ENCODE measurements at regions not wholly inside any gene's neighbourhood (a gene's known extent, or its start where the extent isn't known, plus 50 kb on each side); places are given as distances from the start of the nearest gene placed in this dataset.

- H4K20me1 ChIP-seq (ENCODE audit: control insufficient read depth, extremely low read depth, insufficient read depth, low read length), result no peaks in the 10 kb centered on the region
- no peaks in the 10 kb centered on the region for H3K79me2 ChIP-seq (ENCODE audit: control insufficient read depth, insufficient read depth, low read length)
- no peak overlapping the region for H3K4me2 ChIP-seq (ENCODE audit: control insufficient read depth, extremely low read depth, insufficient read depth, low read depth, low read length)
- TF ChIP-seq CTCF (optimal IDR thresholded peaks at IDR 0.05 in 1 of 3, IDR thresholded peaks at IDR 0.05 in 1 of 3, conservative IDR thresholded peaks at IDR 0.05 in 1 of 3; ENCODE audit: extremely low read depth in 1 of 3, insufficient read depth in 2 of 3, low read length in 3 of 3) (no peak), EZH2 (IDR thresholded peaks at IDR 0.05; ENCODE audit: low read length) (no peak)
- no peaks in the 10 kb centered on the region for H3K9me3 ChIP-seq (ENCODE audit: control insufficient read depth, low read depth, low read length)
- no peaks in the 10 kb centered on the region for H3K27me3 ChIP-seq (ENCODE audit: control insufficient read depth, extremely low read depth, insufficient read depth, low read length)
- dilution Hi-C loops (cut with MboI; ENCODE audit: extremely low pct_ligation_motif_present, low sequenced_read_pairs), result no loop called here
- no peaks in the 10 kb centered on the region for H3K4me1 ChIP-seq (ENCODE audit: control insufficient read depth, extremely low read depth, insufficient read depth, low read length)
- no peaks in the 10 kb centered on the region for H3K9me1 ChIP-seq (ENCODE audit: control insufficient read depth, extremely low read depth, insufficient read depth, low read length)
- no peaks in the 10 kb centered on the region for H3K36me3 ChIP-seq (ENCODE audit: control insufficient read depth in 2 of 2, extremely low read depth in 1 of 2, insufficient read depth in 2 of 2, low read length in 2 of 2)
- no peak overlapping the region for H3K27ac ChIP-seq (ENCODE audit: control insufficient read depth, insufficient read depth, low read length)
- no peak overlapping the region for H3K9ac ChIP-seq (ENCODE audit: control insufficient read depth, extremely low read depth, insufficient read depth, low read length)
- no peak overlapping the region for H2AFZ ChIP-seq (ENCODE audit: control insufficient read depth, low read length)
- DNase-seq (ENCODE audit: low read depth, low spot score), result no peak
- no peak for FAIRE-seq
- no peak overlapping the region for H3K4me3 ChIP-seq (ENCODE audit: control insufficient read depth in 2 of 3, extremely low read depth in 1 of 3, insufficient read depth in 2 of 3, low read depth in 1 of 3, low read length in 3 of 3)
Observed at GRCh38 chr10:28778524-28778923, 101.2 kb downstream of the BAMBI start.

GRCh38 chr10:28781296-28781695 is 104.0 kb downstream of the BAMBI start:
- Histone ChIP-seq H2AFZ (ENCODE audit: control insufficient read depth, low read length) (no peak overlapping the region), H3K9me1 (ENCODE audit: control insufficient read depth, extremely low read depth, insufficient read depth, low read length) (no peaks in the 10 kb centered on the region), H3K9me3 (ENCODE audit: control insufficient read depth, low read depth, low read length) (no peaks in the 10 kb centered on the region), H3K4me3 (ENCODE audit: control insufficient read depth in 2 of 3, extremely low read depth in 1 of 3, insufficient read depth in 2 of 3, low read depth in 1 of 3, low read length in 3 of 3) (no peak overlapping the region), H4K20me1 (ENCODE audit: control insufficient read depth, extremely low read depth, insufficient read depth, low read length) (no peaks in the 10 kb centered on the region), H3K4me1 (ENCODE audit: control insufficient read depth, extremely low read depth, insufficient read depth, low read length) (no peaks in the 10 kb centered on the region), H3K9ac (ENCODE audit: control insufficient read depth, extremely low read depth, insufficient read depth, low read length) (no peak overlapping the region), H3K36me3 (ENCODE audit: control insufficient read depth in 2 of 2, extremely low read depth in 1 of 2, insufficient read depth in 2 of 2, low read length in 2 of 2) (no peaks in the 10 kb centered on the region), H3K27me3 (ENCODE audit: control insufficient read depth, extremely low read depth, insufficient read depth, low read length) (no peaks in the 10 kb centered on the region), H3K4me2 (ENCODE audit: control insufficient read depth, extremely low read depth, insufficient read depth, low read depth, low read length) (no peak overlapping the region), H3K27ac (ENCODE audit: control insufficient read depth, insufficient read depth, low read length) (no peak overlapping the region), H3K79me2 (ENCODE audit: control insufficient read depth, insufficient read depth, low read length) (no peaks in the 10 kb centered on the region)
- dilution Hi-C loops (cut with MboI; ENCODE audit: extremely low pct_ligation_motif_present, low sequenced_read_pairs), result no loop called here
- DNase-seq (ENCODE audit: low read depth, low spot score) (no peak), FAIRE-seq (no peak)
- no peak for TF ChIP-seq EZH2 (IDR thresholded peaks at IDR 0.05; ENCODE audit: low read length)
- TF ChIP-seq CTCF (optimal IDR thresholded peaks at IDR 0.05 in 1 of 3, IDR thresholded peaks at IDR 0.05 in 1 of 3, conservative IDR thresholded peaks at IDR 0.05 in 1 of 3; ENCODE audit: extremely low read depth in 1 of 3, insufficient read depth in 2 of 3, low read length in 3 of 3), result no peak
